Body of pancreas (tissue), 4 donors: ENCODE measurements at regions not wholly inside any gene's neighbourhood (a gene's known extent, or its start where the extent isn't known, plus 50 kb on each side); places are given as distances from the start of the nearest gene placed in this dataset.
"Not testable (repeated sequence)": the region's sequence is repeated elsewhere in the genome, so short reads cannot be mapped to it uniquely, and the experiment has no call there.

Experiments
- ATAC-seq: fragments of 150-250 bp; one replicate; pipeline ENCODE4 v1.9.1; 2016
- DNase-seq, 4 donors: peaks; one replicate each; pipeline ENCODE4 v3.0.0-alpha.2; 2019
- H3K27ac ChIP-seq, 4 donors: fragments of 200-600 bp; sonication (generic); 1 replicate in 3 of 4; 2 replicates in 1 of 4; pipeline versions ENCODE4 v1.5.1 to v1.6.1; 2016 to 2019; ENCODE audit warnings: mild to moderate bottlenecking in 1 of 4, mixed read lengths in 1 of 4, moderate library complexity in 1 of 4
- H3K27me3 ChIP-seq, 2 donors: fragments of 200-600 bp; sonication (generic); one replicate each; pipeline ENCODE4 v1.6.0; 2016; ENCODE audit warnings: mild to moderate bottlenecking in 1 of 2
- H3K36me3 ChIP-seq, 2 donors: fragments of 200-600 bp; sonication (generic); replicated peaks in 1 of 2; 2 replicates each; pipeline ENCODE4 v1.5.1; 2016; ENCODE audit warnings: low read depth in 2 of 2; ENCODE audit not compliant: insufficient read depth in 1 of 2
- H3K4me1 ChIP-seq: fragments of 200-600 bp; sonication (generic); one replicate; pipeline ENCODE4 v1.6.0; 2016
- H3K4me3 ChIP-seq, 2 donors: fragments of 200-600 bp; sonication (generic); 1 replicate in 1 of 2; 2 replicates in 1 of 2; pipeline ENCODE4 v1.5.1; 2016 to 2019
- H3K9me3 ChIP-seq, 3 donors: fragments of 200-600 bp; sonication (generic); 1 replicate in 2 of 3; 2 replicates in 1 of 3; pipeline ENCODE4 v1.5.1; 2016
- CTCF ChIP-seq, 7 experiments: fragments of 450-650 bp in 4 of 7; fragments of 200-600 bp in 3 of 7; sonication (generic) in 3 of 7; IDR thresholded peaks; one replicate each; pipeline ENCODE4 v1.5.1; 2016 to 2019; ENCODE audit warnings: antibody characterized with exemption in 7 of 7
- POLR2A ChIP-seq, 3 donors: fragments of 450-650 bp; IDR thresholded peaks; one replicate each; pipeline ENCODE4 v1.6.1; 2016; ENCODE audit warnings: antibody characterized with exemption in 3 of 3, mild to moderate bottlenecking in 2 of 3
- WGBS, 2 donors: methylation state at CpG; one replicate each; pipeline ENCODE4 v1.1.5; 2017; 5-methylcytosine and 5-hydroxymethylcytosine counted together
- intact Hi-C: fragments of 100-400 bp; cut with DNase I; formaldehyde crosslinking; loops from one replicate; pipeline ENCODE4 v1.15.1; 2023

GRCh38 chr22:48299124-48299523, 1528.5 kb downstream of the BRD1 start:
- Histone ChIP-seq H3K36me3 (no peaks in the 10 kb centered on the region), H3K9me3 (no peaks in the 10 kb centered on the region), H3K4me1 (no peaks in the 10 kb centered on the region), H3K27me3 (no peaks in the 10 kb centered on the region), H3K27ac (no peak overlapping the region), H3K4me3 (no peak overlapping the region)
- DNase-seq (no peak), ATAC-seq (no peak)
- TF ChIP-seq CTCF (IDR thresholded peaks at IDR 0.05) (no peak), POLR2A (IDR thresholded peaks at IDR 0.05) (no peak)
- intact Hi-C loops: no loop called here
- WGBS, 2 donors: 67 to 68% methylated on average over 6 to 8 of the region's 8 CpGs

- Histone ChIP-seq H3K4me1 (no peaks in the 10 kb centered on the region), H3K4me3 (no peak overlapping the region), H3K9me3 (no peaks in the 10 kb centered on the region), H3K36me3 (no peaks in the 10 kb centered on the region), H3K27ac (no peak overlapping the region), H3K27me3 (no peaks in the 10 kb centered on the region)
- TF ChIP-seq POLR2A (IDR thresholded peaks at IDR 0.05) (no peak), CTCF (IDR thresholded peaks at IDR 0.05) (no peak)
- no peak for DNase-seq
- ATAC-seq: no peak
- intact Hi-C loops: no loop called here
- WGBS, 2 donors: 50 to 53% methylated on average over 7 of the region's 7 CpGs
Observed at GRCh38 chr22:48297296-48297695, 1530.4 kb downstream of the BRD1 start.

- H3K4me3 ChIP-seq, H3K9me3 ChIP-seq, DNase-seq, H3K4me1 ChIP-seq, H3K27me3 ChIP-seq, ATAC-seq, H3K36me3 ChIP-seq, H3K27ac ChIP-seq, intact Hi-C loops: not testable (repeated sequence)
- 33 to 47% methylated on average over 2 of the region's 2 CpGs for WGBS, 2 donors
Observed at GRCh38 chr22:48289954-48290353, 1527.5 kb downstream of the TBC1D22A start.

GRCh38 chr22:48288376-48288940, 1526.0 kb downstream of the TBC1D22A start:
- ATAC-seq (no peak), DNase-seq (no peak)
- Histone ChIP-seq H3K36me3 (no peaks in the 10 kb centered on the region), H3K27me3 (no peaks in the 10 kb centered on the region), H3K4me1 (no peaks in the 10 kb centered on the region), H3K27ac (no peak overlapping the region), H3K9me3 (no peaks in the 10 kb centered on the region), H3K4me3 (no peak overlapping the region)
- intact Hi-C loops: no loop called here
- WGBS, 2 donors: 22 to 25% methylated on average over 3 of the region's 3 CpGs
- TF ChIP-seq CTCF (IDR thresholded peaks at IDR 0.05) (no peak), POLR2A (IDR thresholded peaks at IDR 0.05) (no peak)

GRCh38 chr22:48287031-48287430, 1524.6 kb downstream of the TBC1D22A start:
- H3K36me3 ChIP-seq: no peaks in the 10 kb centered on the region
- no peaks in the 10 kb centered on the region for H3K9me3 ChIP-seq
- H3K4me1 ChIP-seq: no peaks in the 10 kb centered on the region
- intact Hi-C loops: no loop called here
- no peaks in the 10 kb centered on the region for H3K27me3 ChIP-seq
- H3K4me3 ChIP-seq: no peak overlapping the region
- no peak for TF ChIP-seq POLR2A (IDR thresholded peaks at IDR 0.05)
- TF ChIP-seq CTCF (IDR thresholded peaks at IDR 0.05): no peak
- ATAC-seq (no peak), DNase-seq (no peak)
- 30 to 41% methylated on average over 5 of the region's 5 CpGs for WGBS, 2 donors
- no peak overlapping the region for H3K27ac ChIP-seq
